ENCODE measurements at regions not wholly inside any gene's neighbourhood (a gene's known extent, or its start where the extent isn't known, plus 50 kb on each side); places are given as distances from the start of the nearest gene placed in this dataset.
A peak's percentile ranks its signal among the peaks of the same experiment; 100 is the strongest.
"Not testable (repeated sequence)": the region's sequence is repeated elsewhere in the genome, so short reads cannot be mapped to it uniquely, and the experiment has no call there.

GRCh38 chr5:4584982-4585381, 555.1 kb upstream of the ADAMTS16 start:
- no peak overlapping the region for H3K4me3 ChIP-seq (ENCODE audit: low read length)
- no peak for TF ChIP-seq CTCF (conservative IDR thresholded peaks at IDR 0.05; ENCODE audit: low read length)
- DNase-seq (ENCODE audit: low read depth) = peak; percentile 41

GRCh38 chr5:4613440-4613839, 526.7 kb upstream of the ADAMTS16 start:
- no peak for DNase-seq (ENCODE audit: low read depth)
- no peak overlapping the region for H3K4me3 ChIP-seq (ENCODE audit: low read length)
- no peak for TF ChIP-seq CTCF (conservative IDR thresholded peaks at IDR 0.05; ENCODE audit: low read length)

GRCh38 chr5:4614088-4614487, 526.0 kb upstream of the ADAMTS16 start:
- no peak for DNase-seq (ENCODE audit: low read depth)
- H3K4me3 ChIP-seq (ENCODE audit: low read length) = no peak overlapping the region

GRCh38 chr5:4615369-4615768, 524.8 kb upstream of the ADAMTS16 start:
- DNase-seq (ENCODE audit: low read depth); H3K4me3 ChIP-seq (ENCODE audit: low read length): not testable (repeated sequence)

More at GRCh38 chr5:4614088-4614487, 526.0 kb upstream of the ADAMTS16 start:
- no peak for TF ChIP-seq CTCF (conservative IDR thresholded peaks at IDR 0.05; ENCODE audit: low read length)

- no peak for TF ChIP-seq CTCF (conservative IDR thresholded peaks at IDR 0.05; ENCODE audit: low read length)
Measured at GRCh38 chr5:4625206-4625896, 514.8 kb upstream of the ADAMTS16 start.

GRCh38 chr5:4627131-4627530, 513.0 kb upstream of the ADAMTS16 start:
- H3K4me3 ChIP-seq (ENCODE audit: low read length) = no peak overlapping the region
- no peak for TF ChIP-seq CTCF (conservative IDR thresholded peaks at IDR 0.05; ENCODE audit: low read length)

More at GRCh38 chr5:4625206-4625896, 514.8 kb upstream of the ADAMTS16 start:
- DNase-seq (ENCODE audit: low read depth) = no peak
- no peak overlapping the region for H3K4me3 ChIP-seq (ENCODE audit: low read length)

GRCh38 chr5:4627929-4628328, 512.2 kb upstream of the ADAMTS16 start:
- no peak for DNase-seq (ENCODE audit: low read depth)
- no peak for TF ChIP-seq CTCF (conservative IDR thresholded peaks at IDR 0.05; ENCODE audit: low read length)
- no peak overlapping the region for H3K4me3 ChIP-seq (ENCODE audit: low read length)

More at GRCh38 chr5:4627131-4627530, 513.0 kb upstream of the ADAMTS16 start:
- no peak for DNase-seq (ENCODE audit: low read depth)

Data from AG10803 (cell line).